ENCODE measurements at regions not wholly inside any gene's neighbourhood (a gene's known extent, or its start where the extent isn't known, plus 50 kb on each side); places are given as distances from the start of the nearest gene placed in this dataset.

DNA sequence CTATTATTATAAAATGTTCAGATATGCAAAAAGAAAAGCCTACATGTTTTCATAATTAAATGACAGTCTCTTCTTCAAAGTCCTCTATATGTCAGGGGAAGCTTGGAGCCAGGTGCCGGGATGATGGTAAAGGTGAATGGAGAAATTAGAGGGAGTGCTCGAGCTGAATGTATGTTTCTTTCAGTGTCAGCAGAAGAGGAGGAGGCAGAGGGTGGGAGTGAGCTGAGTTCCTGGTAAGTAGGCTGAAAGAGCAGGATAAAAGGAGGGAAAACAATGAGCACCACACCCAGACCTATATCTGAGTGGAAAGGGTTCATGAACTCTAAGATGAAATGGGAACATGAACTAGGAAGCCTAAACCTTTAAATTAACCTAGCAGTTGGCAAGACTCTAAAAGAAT lies 307.6 kb upstream of the NBEA start:
- TF ChIP-seq CTCF (IDR thresholded peaks at IDR 0.05): no peak
- no peak for TF ChIP-seq POLR2A (IDR thresholded peaks at IDR 0.05)

All from testis (tissue), 2 donors.